BLaER1 (cell line): ENCODE measurements at regions not wholly inside any gene's neighbourhood (a gene's known extent, or its start where the extent isn't known, plus 50 kb on each side); places are given as distances from the start of the nearest gene placed in this dataset.

Source experiments
- H3K27ac ChIP-seq: shearing (Covaris generic); formaldehyde crosslinking; 2 replicates; pipeline ENCODE4 v1.8.1; 2022
- H3K27me3 ChIP-seq: shearing (Covaris generic); formaldehyde crosslinking; 2 replicates; pipeline ENCODE4 v1.8.1; 2022
- H3K36me3 ChIP-seq: shearing (Covaris generic); formaldehyde crosslinking; 2 replicates; pipeline ENCODE4 v1.8.1; 2022
- H3K4me1 ChIP-seq: shearing (Covaris generic); formaldehyde crosslinking; 2 replicates; pipeline ENCODE4 v1.8.1; 2022
- H3K4me2 ChIP-seq: shearing (Covaris generic); formaldehyde crosslinking; 2 replicates; pipeline ENCODE4 v1.8.1; 2022
- H3K4me3 ChIP-seq: shearing (Covaris generic); formaldehyde crosslinking; 2 replicates; pipeline ENCODE4 v1.8.1; 2022
- H3K9ac ChIP-seq: shearing (Covaris generic); formaldehyde crosslinking; 2 replicates; pipeline ENCODE4 v1.8.1; 2022
- H3K9me3 ChIP-seq: shearing (Covaris generic); formaldehyde crosslinking; 2 replicates; pipeline ENCODE4 v1.8.1; 2022
- H4K20me1 ChIP-seq: shearing (Covaris generic); formaldehyde crosslinking; 2 replicates; pipeline ENCODE4 v1.8.1; 2022
- Cebpa-rat ChIP-seq: shearing (Covaris generic); IDR thresholded peaks from 2 replicates; pipeline ENCODE4 v1.8.1; 2022

DNA sequence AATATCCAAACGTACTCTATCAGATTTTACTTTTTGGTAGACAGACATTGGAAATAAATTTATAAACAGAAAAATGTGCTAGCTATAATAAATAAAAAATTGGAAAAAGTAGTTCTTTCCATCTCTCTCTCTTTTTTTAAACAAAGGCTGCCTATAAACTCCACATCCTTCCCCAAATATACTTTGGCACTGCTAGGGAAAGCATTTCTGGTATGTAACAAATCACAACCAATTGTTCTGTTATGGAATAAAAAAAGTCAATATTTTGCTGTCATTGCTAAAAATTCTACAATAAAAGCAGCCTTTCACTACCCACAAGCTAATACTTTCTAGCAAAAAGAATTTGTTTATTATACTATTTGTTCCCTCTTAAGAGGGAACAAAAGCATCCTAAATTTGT is 169.2 kb upstream of the TARS1 start:
- Histone ChIP-seq H4K20me1 (no peaks in the 10 kb centered on the region), H3K9me3 (no peaks in the 10 kb centered on the region), H3K36me3 (no peaks in the 10 kb centered on the region), H3K27ac (no peak overlapping the region), H3K9ac (no peak overlapping the region), H3K4me3 (no peak overlapping the region), H3K27me3 (no peaks in the 10 kb centered on the region), H3K4me1 (no peaks in the 10 kb centered on the region), H3K4me2 (no peak overlapping the region)
- no peak for TF ChIP-seq Cebpa-rat

GRCh38 chr5:33272288-33272687 is 168.5 kb upstream of the TARS1 start:
- no peak overlapping the region for H3K4me2 ChIP-seq
- no peak overlapping the region for H3K4me3 ChIP-seq
- no peaks in the 10 kb centered on the region for H3K4me1 ChIP-seq
- no peaks in the 10 kb centered on the region for H3K27me3 ChIP-seq
- H3K9ac ChIP-seq: no peak overlapping the region
- no peaks in the 10 kb centered on the region for H3K36me3 ChIP-seq
- no peak overlapping the region for H3K27ac ChIP-seq
- H4K20me1 ChIP-seq: no peaks in the 10 kb centered on the region
- TF ChIP-seq Cebpa-rat: no peak
- no peaks in the 10 kb centered on the region for H3K9me3 ChIP-seq

- no peak overlapping the region for H3K27ac ChIP-seq
- H3K9me3 ChIP-seq: no peaks in the 10 kb centered on the region
- TF ChIP-seq Cebpa-rat: no peak
- H3K4me2 ChIP-seq: no peak overlapping the region
- H3K27me3 ChIP-seq: no peaks in the 10 kb centered on the region
- no peaks in the 10 kb centered on the region for H3K36me3 ChIP-seq
- no peaks in the 10 kb centered on the region for H3K4me1 ChIP-seq
- no peak overlapping the region for H3K9ac ChIP-seq
- H3K4me3 ChIP-seq: no peak overlapping the region
- H4K20me1 ChIP-seq: no peaks in the 10 kb centered on the region
These were observed 166.8 kb upstream of the TARS1 start for GRCh38 chr5:33273985-33274384.

DNA sequence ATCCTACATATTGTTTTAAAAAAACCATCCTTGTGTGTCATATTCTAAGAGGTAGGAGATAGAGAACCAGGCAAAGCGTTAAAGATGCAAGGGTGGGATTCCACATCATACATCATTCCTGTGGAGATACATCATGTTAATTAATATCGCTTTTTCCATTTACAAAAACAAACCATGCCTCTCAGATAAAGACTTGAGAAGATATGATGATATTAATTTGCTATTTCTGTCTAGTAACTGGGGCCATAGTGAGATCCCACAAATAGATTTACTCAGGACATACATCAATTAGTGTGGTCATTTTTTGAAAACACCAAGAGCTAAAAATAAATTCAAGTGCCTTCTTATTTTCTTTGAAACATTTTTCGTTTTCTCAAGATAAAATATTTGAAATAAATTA is 165.4 kb upstream of the TARS1 start:
- TF ChIP-seq Cebpa-rat: no peak
- no peaks in the 10 kb centered on the region for H4K20me1 ChIP-seq
- H3K9me3 ChIP-seq: no peaks in the 10 kb centered on the region
- H3K4me1 ChIP-seq: no peaks in the 10 kb centered on the region
- no peak overlapping the region for H3K4me2 ChIP-seq
- no peak overlapping the region for H3K4me3 ChIP-seq
- no peaks in the 10 kb centered on the region for H3K27me3 ChIP-seq
- H3K9ac ChIP-seq: no peak overlapping the region
- no peak overlapping the region for H3K27ac ChIP-seq
- H3K36me3 ChIP-seq: no peaks in the 10 kb centered on the region

DNA sequence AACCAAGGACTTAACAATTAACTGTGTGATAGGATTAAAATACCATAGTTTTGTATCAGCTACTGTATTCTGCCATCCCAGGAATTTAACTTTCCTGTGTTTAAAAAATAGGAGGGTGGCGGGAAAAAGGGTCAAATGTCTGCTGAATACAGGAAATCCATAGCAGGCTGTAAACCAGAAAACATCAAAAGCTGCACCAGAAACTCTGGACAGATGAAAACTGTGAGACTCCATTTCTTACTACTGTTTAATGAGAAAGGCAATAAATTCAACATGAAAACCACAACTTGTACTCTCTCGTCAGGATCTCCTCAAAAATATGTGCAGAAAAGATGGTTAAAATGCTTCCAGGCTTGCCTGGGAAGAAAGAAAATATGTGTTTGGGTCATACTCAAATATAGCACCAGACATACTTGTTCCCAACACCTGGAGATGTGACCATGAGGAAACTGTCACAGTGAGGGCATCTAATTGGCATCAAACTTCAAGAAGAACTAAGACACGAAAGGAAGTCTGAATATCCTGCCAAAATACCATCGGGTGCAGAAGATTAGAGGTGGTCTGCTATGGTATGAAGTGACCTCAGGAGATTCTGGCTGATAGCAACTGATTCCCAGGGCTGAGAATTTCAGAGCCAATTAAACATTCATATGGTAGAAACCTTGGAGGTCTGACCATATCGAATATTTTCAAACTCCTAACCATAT is 164.7 kb upstream of the TARS1 start:
- TF ChIP-seq Cebpa-rat: no peak
- no peak overlapping the region for H3K9ac ChIP-seq
- no peaks in the 10 kb centered on the region for H3K4me1 ChIP-seq
- H3K27me3 ChIP-seq: no peaks in the 10 kb centered on the region
- no peaks in the 10 kb centered on the region for H3K36me3 ChIP-seq
- H3K4me2 ChIP-seq: no peak overlapping the region
- no peak overlapping the region for H3K4me3 ChIP-seq
- H3K9me3 ChIP-seq: no peaks in the 10 kb centered on the region
- no peak overlapping the region for H3K27ac ChIP-seq
- H4K20me1 ChIP-seq: no peaks in the 10 kb centered on the region

- Histone ChIP-seq H4K20me1 (no peaks in the 10 kb centered on the region), H3K4me1 (no peaks in the 10 kb centered on the region), H3K4me2 (no peak overlapping the region), H3K4me3 (no peak overlapping the region), H3K9me3 (no peaks in the 10 kb centered on the region), H3K27me3 (no peaks in the 10 kb centered on the region), H3K9ac (no peak overlapping the region), H3K27ac (no peak overlapping the region), H3K36me3 (no peaks in the 10 kb centered on the region)
- TF ChIP-seq Cebpa-rat: no peak
These were observed 164.2 kb upstream of the TARS1 start for GRCh38 chr5:33276628-33276950.

- no peak overlapping the region for H3K9ac ChIP-seq
- no peak overlapping the region for H3K4me3 ChIP-seq
- H3K27ac ChIP-seq: no peak overlapping the region
- no peak for TF ChIP-seq Cebpa-rat
- H3K4me2 ChIP-seq: no peak overlapping the region
- no peaks in the 10 kb centered on the region for H3K36me3 ChIP-seq
- H4K20me1 ChIP-seq: no peaks in the 10 kb centered on the region
- H3K9me3 ChIP-seq: no peaks in the 10 kb centered on the region
- no peaks in the 10 kb centered on the region for H3K4me1 ChIP-seq
- H3K27me3 ChIP-seq: no peaks in the 10 kb centered on the region
These were observed 163.6 kb upstream of the TARS1 start for GRCh38 chr5:33277061-33277650.

DNA sequence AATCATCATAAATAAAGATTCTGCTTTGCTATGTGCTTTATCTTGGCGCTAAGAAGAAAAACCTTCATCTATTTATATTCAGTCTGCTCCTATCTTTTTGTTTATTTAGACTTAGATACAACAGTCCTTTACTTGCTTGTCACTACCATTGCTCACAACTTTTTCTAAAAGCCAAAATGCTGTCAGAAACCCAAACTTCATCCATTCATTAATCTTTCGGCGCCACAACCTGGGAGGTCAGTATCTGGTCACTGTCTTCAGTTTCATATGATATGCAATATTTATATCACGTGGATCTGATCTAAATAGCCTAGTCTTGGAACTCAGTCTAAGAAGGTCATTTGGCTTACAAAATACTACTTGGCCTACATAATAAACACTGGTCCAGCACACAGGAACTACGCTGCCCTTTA is 159.3 kb upstream of the TARS1 start:
- no peaks in the 10 kb centered on the region for H4K20me1 ChIP-seq
- no peak overlapping the region for H3K9ac ChIP-seq
- H3K9me3 ChIP-seq: no peaks in the 10 kb centered on the region
- H3K4me3 ChIP-seq: no peak overlapping the region
- H3K36me3 ChIP-seq: no peaks in the 10 kb centered on the region
- H3K27ac ChIP-seq: no peak overlapping the region
- no peak for TF ChIP-seq Cebpa-rat
- no peaks in the 10 kb centered on the region for H3K4me1 ChIP-seq
- H3K27me3 ChIP-seq: no peaks in the 10 kb centered on the region
- no peak overlapping the region for H3K4me2 ChIP-seq

DNA sequence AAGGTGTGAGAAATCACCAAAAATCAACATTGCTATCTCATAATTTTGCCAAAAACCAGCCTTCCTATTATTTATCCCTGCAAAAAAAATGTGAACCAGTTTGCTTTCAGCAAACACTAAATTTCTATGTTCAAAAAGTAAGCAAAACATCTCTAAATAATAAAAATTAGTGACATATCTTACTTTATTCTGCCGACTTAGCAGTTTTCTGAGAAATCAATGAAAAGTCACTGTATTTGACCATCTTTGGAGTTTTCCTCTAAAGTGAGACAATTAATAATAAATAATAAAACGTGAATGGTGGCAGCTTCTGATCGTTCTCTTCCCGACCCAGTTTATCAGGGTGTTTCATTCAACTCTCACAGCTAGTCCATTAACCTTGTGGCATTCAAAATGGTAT is 158.6 kb upstream of the TARS1 start:
- Histone ChIP-seq H3K36me3 (no peaks in the 10 kb centered on the region), H3K27me3 (no peaks in the 10 kb centered on the region), H3K4me1 (no peaks in the 10 kb centered on the region), H3K4me2 (no peak overlapping the region), H4K20me1 (no peaks in the 10 kb centered on the region), H3K9me3 (no peaks in the 10 kb centered on the region), H3K27ac (no peak overlapping the region), H3K4me3 (no peak overlapping the region), H3K9ac (no peak overlapping the region)
- no peak for TF ChIP-seq Cebpa-rat

DNA sequence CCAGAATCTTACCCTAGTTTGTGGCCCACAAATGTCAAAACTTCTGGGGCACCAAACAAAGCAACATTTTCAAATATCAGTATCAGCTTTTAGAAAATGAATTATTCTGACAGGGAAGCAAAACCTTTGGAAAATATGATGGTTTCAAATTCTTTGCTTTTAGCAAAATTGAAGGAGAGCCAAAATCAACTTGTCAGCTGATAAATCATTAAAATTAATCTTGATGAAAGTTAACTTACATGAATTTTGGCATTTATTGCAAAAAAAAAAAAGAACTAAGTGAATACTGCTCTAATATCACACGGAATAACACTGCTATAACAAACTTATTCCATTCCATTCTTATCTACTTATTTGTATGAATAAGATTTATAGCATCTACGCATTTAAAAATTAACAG is 158.1 kb upstream of the TARS1 start:
- Histone ChIP-seq H3K9ac (no peak overlapping the region), H3K4me3 (no peak overlapping the region), H3K4me1 (no peaks in the 10 kb centered on the region), H3K36me3 (no peaks in the 10 kb centered on the region), H3K4me2 (no peak overlapping the region), H3K27ac (no peak overlapping the region), H3K9me3 (no peaks in the 10 kb centered on the region), H4K20me1 (no peaks in the 10 kb centered on the region), H3K27me3 (no peaks in the 10 kb centered on the region)
- TF ChIP-seq Cebpa-rat: no peak

DNA sequence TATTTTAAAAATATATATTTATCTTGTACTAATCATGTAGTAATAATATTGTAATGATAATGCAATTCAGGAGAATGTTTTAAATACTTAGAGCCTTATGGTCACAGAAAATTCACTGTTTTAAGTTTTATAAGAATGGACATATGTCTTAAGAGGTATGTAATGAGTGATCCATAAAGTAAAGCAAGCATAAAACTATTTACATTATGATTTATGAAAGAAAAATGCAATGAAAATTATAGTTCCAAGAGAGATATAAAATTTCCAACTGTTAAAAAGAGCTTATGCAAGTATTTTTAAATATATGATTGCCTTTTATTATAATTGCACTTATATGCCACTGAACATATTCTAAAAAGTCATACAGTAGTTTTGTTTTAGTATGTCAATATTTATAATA is 157.5 kb upstream of the TARS1 start:
- Histone ChIP-seq H3K9me3 (no peaks in the 10 kb centered on the region), H4K20me1 (no peaks in the 10 kb centered on the region), H3K27me3 (no peaks in the 10 kb centered on the region), H3K4me3 (no peak overlapping the region), H3K36me3 (no peaks in the 10 kb centered on the region), H3K4me1 (no peaks in the 10 kb centered on the region), H3K27ac (no peak overlapping the region), H3K4me2 (no peak overlapping the region), H3K9ac (no peak overlapping the region)
- no peak for TF ChIP-seq Cebpa-rat
